Stimulated activated CD4-positive, alpha-beta T cell treated with anti-CD3 and anti-CD28 coated beads, Interleukin-2, amount 100 ng/mL, for 4 hours (primary cell): ENCODE measurements at regions not wholly inside any gene's neighbourhood (a gene's known extent, or its start where the extent isn't known, plus 50 kb on each side); places are given as distances from the start of the nearest gene placed in this dataset.
"Not testable (repeated sequence)": the region's sequence is repeated elsewhere in the genome, so short reads cannot be mapped to it uniquely, and the experiment has no call there.

Experiments
- DNase-seq: peaks from one replicate; pipeline ENCODE4 v3.0.0-alpha.2; 2020; ENCODE audit warnings: low read depth

DNA sequence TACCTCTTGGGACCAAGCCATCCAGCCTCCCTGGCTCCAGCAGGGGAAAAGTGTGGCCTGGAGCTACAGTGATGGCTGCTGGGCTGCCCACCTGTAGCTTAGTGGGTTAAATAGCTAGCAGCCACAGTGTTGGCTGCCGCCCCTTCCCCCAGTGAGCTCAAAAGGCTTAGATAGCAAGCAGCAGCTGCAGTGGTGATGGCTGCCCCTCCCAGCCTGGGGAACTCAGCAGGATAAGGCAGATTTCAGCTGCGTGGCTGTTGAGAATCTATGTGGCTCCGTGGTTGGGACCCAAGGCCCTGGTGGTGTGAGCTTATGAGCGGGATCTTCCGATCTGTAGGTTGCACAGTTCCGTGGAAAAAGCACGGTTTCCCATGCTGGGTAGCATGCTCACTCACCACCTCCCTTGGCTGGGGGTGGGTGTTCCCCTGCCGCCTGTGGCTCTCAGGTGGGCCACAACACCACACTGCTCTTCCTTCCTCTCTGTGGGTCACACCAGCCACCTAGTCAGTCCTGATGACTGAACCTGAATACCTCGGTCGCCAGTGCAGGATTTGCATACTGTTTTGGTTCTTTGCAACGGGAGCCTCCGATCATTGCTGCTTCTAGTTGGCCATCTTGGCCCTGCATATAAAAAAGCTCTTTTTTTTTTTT, 946.5 kb upstream of the FAM98A start:
- DNase-seq: no peak

DNA sequence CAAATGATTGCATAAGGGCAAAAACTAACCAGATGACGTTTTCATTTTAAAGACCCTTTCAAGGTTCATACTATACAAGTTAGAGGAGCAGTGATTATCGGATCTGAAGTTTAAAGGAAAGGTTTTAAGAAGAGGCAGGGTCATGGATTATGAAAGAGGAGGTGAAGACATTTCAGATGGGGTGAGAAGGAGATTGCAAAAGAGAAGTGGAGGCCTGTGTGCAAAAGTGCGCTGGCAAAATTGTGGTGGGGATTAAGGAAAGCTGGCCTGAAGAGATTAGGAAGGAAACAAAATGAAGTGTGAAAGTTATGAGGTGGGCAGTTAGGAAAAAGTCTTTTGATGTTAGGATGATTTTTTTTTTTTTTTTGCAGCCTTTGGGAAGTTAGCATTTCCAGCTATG, 935.7 kb upstream of the FAM98A start:
- no peak for DNase-seq

DNA sequence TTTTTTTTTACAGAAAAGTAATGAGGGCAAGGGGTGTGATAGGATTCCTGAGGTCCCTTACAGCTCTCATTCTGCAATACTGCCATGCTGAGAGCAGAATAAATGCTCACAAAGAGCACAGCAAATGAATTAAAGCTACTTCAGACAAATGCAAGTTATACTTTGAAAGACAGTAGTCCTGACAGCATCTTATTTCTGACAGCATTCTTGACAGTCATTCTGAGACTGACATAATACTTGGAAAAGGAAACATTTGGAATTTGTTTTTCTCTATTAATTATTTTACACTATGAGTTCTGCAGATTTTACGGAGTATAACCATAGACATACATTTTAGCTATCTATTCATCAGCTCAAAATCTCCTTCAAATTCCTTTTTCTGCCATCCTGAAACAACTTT, 935.2 kb upstream of the FAM98A start:
- DNase-seq: no peak

- no peak for DNase-seq
These were observed 934.6 kb upstream of the FAM98A start for GRCh38 chr2:34533585-34534183.

DNA sequence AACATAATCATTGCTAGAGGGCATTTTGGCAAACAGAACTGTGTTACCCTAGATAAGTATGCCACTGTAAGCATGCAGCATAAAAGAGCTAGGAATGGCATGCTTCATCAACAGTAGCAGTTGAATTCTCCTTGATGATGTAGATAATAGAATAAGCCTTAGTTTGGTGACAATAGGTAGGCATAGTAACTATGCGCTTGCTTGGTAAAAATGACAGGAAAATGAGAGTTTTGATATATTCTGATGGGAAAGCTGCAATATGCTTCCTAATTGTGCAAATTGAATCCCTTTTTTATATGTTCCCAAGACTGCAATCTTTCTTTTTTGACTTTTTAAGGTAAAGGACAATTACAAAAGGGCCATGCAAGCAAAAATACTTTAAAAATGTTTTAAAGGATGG, 930.9 kb upstream of the FAM98A start:
- DNase-seq: no peak

DNA sequence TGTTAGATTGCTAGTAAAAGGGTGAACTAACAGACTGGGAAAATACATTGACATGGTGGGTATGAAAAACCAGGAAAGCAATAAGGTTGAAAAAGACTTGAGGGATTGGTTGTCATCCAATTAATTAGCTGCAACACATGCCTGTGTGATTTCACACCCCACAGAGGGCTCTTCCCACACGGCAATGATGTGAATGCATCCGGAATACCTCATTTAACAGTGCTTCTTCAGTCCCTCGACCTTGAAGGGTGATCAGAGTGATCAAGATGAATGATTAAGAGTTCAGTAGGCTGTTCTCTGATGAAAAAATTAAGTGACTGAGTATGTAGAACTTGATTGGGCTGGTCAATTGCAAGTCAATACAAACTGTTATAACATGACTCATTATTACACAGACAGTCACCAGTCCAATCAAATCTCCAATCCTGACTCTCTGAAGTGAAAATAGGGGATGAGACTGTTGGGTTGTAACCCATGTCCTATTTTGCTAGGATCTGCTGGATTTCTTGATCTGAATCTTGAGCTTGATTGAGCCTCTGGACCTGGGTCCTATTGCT, 924.9 kb upstream of the FAM98A start:
- DNase-seq: no peak

DNA sequence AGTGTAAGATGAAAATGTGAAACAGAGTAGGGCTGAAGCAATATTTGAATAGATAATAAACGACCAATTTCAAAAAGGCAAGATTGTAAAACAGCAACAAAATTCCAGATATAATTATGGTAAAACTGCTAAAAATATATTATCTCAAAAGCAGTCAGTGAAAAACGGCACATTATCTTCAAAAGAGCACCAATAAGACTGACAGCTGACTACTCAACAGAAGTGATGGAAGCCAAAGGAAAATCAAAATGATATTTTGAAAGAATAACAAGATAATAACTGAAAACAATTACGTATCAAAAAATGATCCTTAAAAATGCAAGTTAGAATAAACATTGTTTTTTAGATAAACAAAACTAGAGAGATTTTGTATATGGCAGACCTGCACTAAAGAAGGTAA, 920.6 kb upstream of the FAM98A start:
- no peak for DNase-seq

DNA sequence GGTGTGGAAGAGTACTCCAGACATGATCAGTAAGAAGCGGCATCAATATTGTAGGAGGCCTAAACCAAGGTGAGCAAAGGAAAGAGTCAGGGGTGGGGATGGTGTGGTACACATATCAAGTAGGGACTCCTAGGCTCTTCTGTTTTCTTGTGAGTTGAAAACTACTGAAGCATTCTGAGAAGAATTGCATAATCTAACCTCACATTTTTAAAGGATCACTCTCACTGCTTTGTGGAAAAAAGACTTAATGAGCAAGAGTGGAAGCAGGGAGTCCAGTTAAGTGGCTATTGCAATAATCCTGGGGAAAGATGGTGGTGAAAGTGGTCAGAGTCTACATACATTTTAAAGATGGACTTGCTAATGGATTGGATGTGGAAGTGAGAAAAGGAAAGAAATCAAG, 899.5 kb upstream of the FAM98A start:
- no peak for DNase-seq

DNA sequence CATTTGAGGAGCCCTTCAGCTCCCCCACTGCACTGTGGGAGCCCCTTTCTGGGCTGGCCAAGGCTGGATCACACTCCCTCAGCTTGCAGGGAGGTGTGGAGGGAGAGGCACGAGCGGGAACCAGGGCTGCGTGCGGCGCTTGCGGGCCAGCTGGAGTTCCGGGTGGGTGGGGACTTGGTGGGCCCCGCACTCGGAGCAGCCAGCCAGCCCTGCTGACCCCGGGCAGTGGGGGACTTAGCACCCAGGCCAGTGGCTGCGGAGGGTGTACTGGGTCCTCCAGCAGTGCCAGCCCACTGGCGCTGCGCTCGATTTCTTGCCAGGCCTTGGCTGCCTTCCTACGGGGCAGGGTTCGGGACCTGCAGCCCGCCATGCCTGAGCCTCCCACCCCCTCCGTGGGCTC, 895.1 kb upstream of the FAM98A start:
- DNase-seq: not testable (repeated sequence)

GRCh38 chr2:34492561-34493455, 893.7 kb upstream of the FAM98A start:
- DNase-seq: no peak

- DNase-seq: no peak
These were observed 887.9 kb upstream of the FAM98A start for GRCh38 chr2:34486965-34487364.

DNA sequence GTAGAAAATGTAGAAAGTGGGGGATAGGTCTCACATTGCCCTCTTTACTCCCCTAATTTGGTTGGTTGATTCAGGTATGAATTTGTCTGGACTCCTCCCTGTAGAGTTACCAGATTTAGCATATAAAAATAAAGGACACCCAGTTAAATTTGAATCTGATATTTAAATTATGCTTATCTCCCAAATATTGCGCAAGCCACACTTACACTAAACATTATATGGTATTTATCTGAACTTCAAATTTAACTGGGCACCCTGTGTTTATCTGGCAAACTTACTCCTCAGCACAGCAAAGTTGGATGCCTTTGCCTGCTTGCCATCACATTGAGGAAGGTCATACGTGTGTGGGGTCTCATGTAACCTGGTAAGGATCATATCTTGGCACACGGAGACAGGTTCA, 882.4 kb upstream of the FAM98A start:
- DNase-seq: no peak

- DNase-seq: no peak
These were observed 881.3 kb upstream of the FAM98A start for GRCh38 chr2:34480366-34480765.

- DNase-seq: no peak
These were observed 876.1 kb upstream of the FAM98A start for GRCh38 chr2:34475156-34475555.

DNA sequence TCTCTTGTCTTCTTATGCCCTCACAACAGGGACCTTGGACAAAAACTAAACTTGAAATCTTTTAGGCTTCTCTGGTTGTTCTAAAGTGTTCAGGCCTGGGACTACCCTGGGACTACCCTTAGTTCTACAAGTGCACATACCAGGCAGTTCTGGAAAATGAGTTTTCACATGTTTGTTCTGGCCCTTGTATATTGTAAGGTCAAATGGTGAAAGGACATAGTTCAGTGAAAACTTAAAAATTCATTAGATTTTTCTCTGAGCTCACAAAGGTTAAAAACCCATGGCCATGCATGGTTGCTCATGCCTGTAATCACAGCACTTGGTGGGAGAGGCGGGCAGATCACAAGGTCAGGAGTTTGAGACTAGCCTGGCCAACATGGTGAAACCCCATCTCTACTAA, 875.5 kb upstream of the FAM98A start:
- no peak for DNase-seq

DNA sequence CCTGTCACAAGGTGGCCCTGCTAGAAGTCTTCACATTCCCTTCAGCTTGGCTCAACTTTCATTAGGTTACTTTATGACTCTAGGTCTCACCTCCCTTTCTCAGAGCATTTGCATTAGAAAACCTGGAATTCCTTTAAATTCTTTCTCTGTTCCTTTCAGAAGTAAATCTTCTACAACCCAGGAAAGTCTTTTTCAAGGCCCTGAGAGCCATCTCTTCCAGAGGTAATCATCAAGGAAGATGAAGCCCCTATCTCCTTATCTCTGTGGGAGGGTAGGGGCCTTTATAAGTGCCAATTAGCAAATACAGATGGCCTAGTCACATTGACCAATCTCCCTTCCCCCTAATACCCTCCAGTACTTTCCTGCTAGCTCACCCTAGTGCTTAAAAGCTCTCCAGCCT, 848.0 kb upstream of the FAM98A start:
- no peak for DNase-seq

DNA sequence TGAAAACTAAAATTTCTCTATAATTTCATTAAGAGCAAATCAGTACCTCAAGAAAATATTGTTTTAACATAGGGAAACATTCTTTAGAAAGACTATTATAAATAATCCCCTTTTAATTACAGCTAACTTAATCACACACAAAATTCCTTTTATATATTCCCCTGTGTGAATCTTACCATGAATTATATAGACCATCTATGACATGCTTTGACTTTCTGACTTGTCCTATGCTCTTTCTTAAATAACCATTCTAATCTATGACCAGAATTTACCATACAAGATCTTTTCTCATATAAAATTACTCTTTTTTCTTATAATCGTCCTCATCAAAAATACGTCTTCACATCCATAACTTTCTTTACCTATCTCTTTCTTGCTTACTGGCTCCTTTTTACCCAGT, 824.2 kb upstream of the FAM98A start:
- no peak for DNase-seq

GRCh38 chr2:34419856-34420255, 820.8 kb upstream of the FAM98A start:
- no peak for DNase-seq

DNA sequence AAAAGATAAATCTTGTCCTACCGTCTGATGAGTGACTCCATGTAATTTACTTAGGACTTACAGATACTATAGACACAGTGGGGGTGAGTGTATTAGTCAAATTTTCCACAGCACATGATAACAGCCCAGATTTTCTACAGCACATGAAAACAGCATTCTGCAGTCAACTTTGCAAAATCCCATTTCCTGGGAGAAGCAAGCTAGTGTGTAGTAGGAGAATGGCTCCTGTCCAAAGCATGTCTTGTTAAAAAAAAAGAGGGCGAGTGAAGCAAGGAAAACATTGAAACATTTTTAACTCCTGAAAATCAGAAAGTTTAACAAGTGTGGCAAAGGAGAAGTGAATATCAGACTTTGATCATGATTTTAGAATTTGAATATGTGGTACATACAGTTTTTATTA, 817.8 kb upstream of the FAM98A start:
- no peak for DNase-seq

DNA sequence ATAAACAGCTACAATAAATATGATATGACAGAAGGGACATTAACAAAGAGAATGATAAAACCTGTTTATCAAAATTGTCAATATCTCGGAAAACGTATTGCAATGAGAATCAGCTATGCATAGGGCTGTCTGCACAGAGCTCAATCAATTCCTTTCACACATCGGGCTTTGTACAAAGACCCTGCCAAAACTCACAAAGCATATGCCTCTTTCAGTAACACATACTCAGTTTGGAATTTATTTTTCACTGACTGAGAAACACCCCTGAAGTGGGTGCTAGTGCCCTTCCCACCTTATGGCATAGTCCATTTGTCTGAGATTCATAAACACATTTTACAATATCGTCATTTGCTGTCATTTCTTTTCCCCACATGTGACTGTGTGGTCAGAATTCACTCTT, 815.8 kb upstream of the FAM98A start:
- DNase-seq: no peak

- no peak for DNase-seq
These were observed 809.0 kb upstream of the FAM98A start for GRCh38 chr2:34408100-34408499.

DNA sequence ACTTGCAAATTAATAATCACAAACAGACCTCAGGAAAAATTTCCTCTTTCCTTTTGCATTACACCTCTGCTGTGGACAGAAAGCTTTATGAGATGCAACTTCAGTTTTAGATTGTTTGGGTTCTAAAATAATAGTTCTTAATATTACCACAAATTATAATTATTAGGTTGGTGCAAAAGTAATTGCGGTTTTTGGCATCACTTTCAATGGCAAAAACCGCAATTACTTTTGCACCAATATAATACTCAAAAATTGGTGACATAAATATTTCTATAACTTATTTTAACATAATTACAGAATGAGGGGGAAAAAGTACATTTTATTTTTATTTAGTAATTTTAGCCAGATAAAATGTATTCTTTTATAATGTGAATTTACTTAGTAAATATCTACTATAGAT, 804.4 kb upstream of the FAM98A start:
- DNase-seq: no peak

DNA sequence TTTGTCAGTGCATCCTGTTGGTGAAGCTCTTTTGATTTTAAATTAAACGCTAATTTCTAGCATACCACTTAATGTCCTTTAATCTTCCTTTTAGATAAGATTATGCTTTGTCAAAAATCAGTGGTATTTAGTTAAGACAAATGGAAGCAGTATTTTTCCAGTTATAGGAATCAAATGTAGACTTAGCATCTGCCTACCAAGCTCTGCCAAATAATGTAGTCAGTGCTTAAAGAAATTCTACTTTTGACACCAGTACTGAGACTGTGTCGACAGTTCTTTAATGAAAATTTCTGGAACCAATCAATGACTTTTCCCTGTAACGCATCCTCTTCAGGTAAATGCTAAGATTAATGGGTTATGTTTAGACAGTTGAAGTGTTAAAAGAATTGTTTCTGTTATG, 803.3 kb upstream of the FAM98A start:
- DNase-seq: no peak
